K562 (cell line): ENCODE measurements at regions not wholly inside any gene's neighbourhood (a gene's known extent, or its start where the extent isn't known, plus 50 kb on each side); places are given as distances from the start of the nearest gene placed in this dataset.

Experiments
- FOXJ3 ChIP-seq: sonication (generic); formaldehyde crosslinking; IDR thresholded peaks from 2 replicates; pipeline ENCODE4 v1.4.0; 2020; ENCODE audit warnings: mild to moderate bottlenecking, missing genetic modification reagents
- KAT8 ChIP-seq: fragments of 450-650 bp; IDR thresholded peaks from 2 replicates; pipeline ENCODE4 v1.6.1; 2016; ENCODE audit warnings: low read depth, mild to moderate bottlenecking
- MNT ChIP-seq, 2 experiments: fragments of 450-650 bp; conservative IDR thresholded peaks; 2 replicates each; pipeline ENCODE4 v1.6.1; 2017; ENCODE audit warnings: mild to moderate bottlenecking in 2 of 2, moderate library complexity in 2 of 2
- PTBP1 ChIP-seq: fragments of 200-400 bp; formaldehyde crosslinking; IDR thresholded peaks from 2 replicates; pipeline ENCODE4 v1.6.1; 2017; ENCODE audit warnings: low read depth, low read length
- RERE ChIP-seq: sonication (generic); formaldehyde crosslinking; IDR thresholded peaks from 2 replicates; pipeline ENCODE4 v1.8.0; 2023; ENCODE audit warnings: missing genetic modification reagents, mild to moderate bottlenecking, borderline replicate concordance
- SMARCB1 ChIP-seq: IDR thresholded peaks from 2 replicates; pipeline ENCODE4 v1.6.1; 2011; ENCODE audit warnings: improper control_type of control experiment, low read depth; ENCODE audit not compliant: insufficient read length
- ZNF512 ChIP-seq: IDR thresholded peaks from 2 replicates; pipeline ENCODE4 v1.6.1; 2016; ENCODE audit warnings: missing genetic modification characterization, missing compliant biosample characterization

GRCh38 chr2:160955578-160955977, 204.7 kb upstream of the TANK start (continued):
- TF ChIP-seq KAT8, result no peak
- TF ChIP-seq SMARCB1, result no peak
- TF ChIP-seq FOXJ3 (CRISPR knock-in tag), result no peak
- TF ChIP-seq MNT (conservative IDR thresholded peaks at IDR 0.05), result no peak
- no peak for TF ChIP-seq PTBP1
- TF ChIP-seq RERE (CRISPR knock-in tag), result no peak
- TF ChIP-seq ZNF512, result no peak
